ENCODE measurements at regions not wholly inside any gene's neighbourhood (a gene's known extent, or its start where the extent isn't known, plus 50 kb on each side); places are given as distances from the start of the nearest gene placed in this dataset.

DNA sequence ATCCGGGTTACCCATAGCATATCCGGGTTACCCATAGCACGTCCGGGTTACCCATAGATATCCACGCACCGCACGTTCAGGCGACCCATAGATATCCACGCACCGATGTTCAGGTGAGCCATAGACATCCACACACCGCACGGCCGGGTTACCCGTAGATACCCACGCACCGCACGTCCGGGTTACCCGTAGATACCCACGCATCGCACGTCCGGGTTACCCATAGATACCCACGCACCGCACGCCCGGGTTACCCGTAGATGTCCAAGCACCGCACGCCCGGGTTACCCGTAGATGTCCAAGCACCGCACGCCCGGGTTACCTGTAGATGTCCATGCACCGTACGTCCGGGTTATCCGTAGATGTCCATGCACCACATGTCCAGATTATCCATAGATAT lies 60.3 kb upstream of the SYT1 start:
- no peak for TF ChIP-seq PHF8 (IDR thresholded peaks at IDR 0.05; ENCODE audit: borderline replicate concordance, low read depth)
- TF ChIP-seq, protein P1, sequence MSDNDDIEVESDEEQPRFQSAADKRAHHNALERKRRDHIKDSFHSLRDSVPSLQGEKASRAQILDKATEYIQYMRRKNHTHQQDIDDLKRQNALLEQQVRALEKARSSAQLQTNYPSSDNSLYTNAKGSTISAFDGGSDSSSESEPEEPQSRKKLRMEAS (IDR thresholded peaks at IDR 0.05), result no peak
- TF ChIP-seq USF2 (IDR thresholded peaks at IDR 0.05), result no peak
